Neural cell (in vitro differentiated cells): ENCODE measurements at regions not wholly inside any gene's neighbourhood (a gene's known extent, or its start where the extent isn't known, plus 50 kb on each side); places are given as distances from the start of the nearest gene placed in this dataset.

ENCODE experiments used
- CTCF ChIP-seq: fragments of 450-650 bp; IDR thresholded peaks from 2 replicates; pipeline ENCODE4 v1.5.1; 2014; ENCODE audit warnings: antibody characterized with exemption, mild to moderate bottlenecking, moderate library complexity; ENCODE audit not compliant: poor library complexity, severe bottlenecking
- EP300 ChIP-seq: fragments of 450-650 bp; conservative IDR thresholded peaks from 2 replicates; pipeline ENCODE4 v1.6.1; 2014; ENCODE audit warnings: antibody characterized with exemption, mild to moderate bottlenecking, moderate library complexity; ENCODE audit not compliant: poor library complexity, severe bottlenecking
- EZH2 ChIP-seq: fragments of 200-600, 300-800 bp; shearing (Covaris generic), sonication (generic); IDR thresholded peaks from 2 replicates; pipeline ENCODE4 v1.6.1; 2014; ENCODE audit warnings: antibody characterized with exemption, low read length, borderline replicate concordance, mild to moderate bottlenecking; ENCODE audit not compliant: insufficient read depth, poor library complexity, severe bottlenecking
- POLR2AphosphoS5 ChIP-seq: IDR thresholded peaks from 2 replicates; pipeline ENCODE4 v1.6.1; 2012
- RAD21 ChIP-seq: fragments of 450-650 bp; conservative IDR thresholded peaks from 2 replicates; pipeline ENCODE4 v1.6.1; 2014; ENCODE audit warnings: antibody characterized with exemption, mild to moderate bottlenecking, moderate library complexity
- REST ChIP-seq: IDR thresholded peaks from 2 replicates; pipeline ENCODE4 v1.6.1; 2012; ENCODE audit warnings: borderline replicate concordance
- TAF1 ChIP-seq: IDR thresholded peaks from 2 replicates; pipeline ENCODE4 v1.6.1; 2012; ENCODE audit warnings: low read depth

- TF ChIP-seq EP300 (no peak), CTCF (no peak), EZH2 (no peak), POLR2AphosphoS5 (no peak), TAF1 (no peak), RAD21 (no peak), REST (no peak)
These were observed 475.3 kb upstream of the ZFHX3 start for GRCh38 chr16:73523209-73523608.
